Choroid plexus epithelial cell (primary cell): ENCODE measurements at regions not wholly inside any gene's neighbourhood (a gene's known extent, or its start where the extent isn't known, plus 50 kb on each side); places are given as distances from the start of the nearest gene placed in this dataset.

Experiments used
- DNase-seq: peaks from one replicate; pipeline ENCODE4 v3.0.0-alpha.2; 2010; ENCODE audit warnings: low read depth
- H3K4me3 ChIP-seq: 2 replicates; pipeline ENCODE4 v1.5.1; 2011; ENCODE audit warnings: low read depth, mild to moderate bottlenecking, control low read depth, low read length, moderate library complexity
- TF ChIP-seq, protein P1 (sequence below): conservative IDR thresholded peaks from 2 replicates; pipeline ENCODE4 v1.5.1; 2011; ENCODE audit warnings: low read depth, mild to moderate bottlenecking, control low read depth, inconsistent platforms, low read length, moderate library complexity

DNA sequence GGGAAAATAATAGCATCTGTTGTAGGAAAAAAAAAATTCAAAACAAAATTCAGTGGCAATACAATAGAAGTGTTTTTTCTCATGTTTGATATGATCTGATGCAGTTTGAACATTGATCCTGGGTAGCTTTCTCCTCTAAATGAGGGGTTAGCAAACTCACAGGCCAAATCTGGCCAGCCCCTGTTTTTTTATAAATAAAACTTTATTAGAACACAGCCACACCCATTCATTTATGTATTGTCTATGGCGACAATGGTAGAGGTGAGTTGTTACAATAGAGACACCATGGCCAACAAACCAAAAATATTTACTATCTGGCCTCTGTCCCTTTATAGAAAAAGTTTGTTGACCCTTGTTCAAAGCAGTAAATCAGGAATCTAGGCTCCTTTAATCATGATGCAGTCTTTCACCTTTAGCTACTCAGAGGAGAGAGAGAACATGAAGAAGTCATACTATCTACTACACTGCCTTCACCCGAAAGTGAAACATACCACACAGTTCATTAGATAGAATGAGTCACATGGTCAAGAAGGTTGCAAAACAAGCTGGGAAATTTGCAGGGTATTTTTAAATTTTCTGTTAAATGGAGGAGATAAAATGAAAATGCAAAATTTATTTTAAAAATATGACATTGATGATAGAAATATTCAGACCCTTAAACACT is 186.6 kb upstream of the MAOA start:
- no peak for DNase-seq
- no peak overlapping the region for H3K4me3 ChIP-seq
- TF ChIP-seq, protein P1, sequence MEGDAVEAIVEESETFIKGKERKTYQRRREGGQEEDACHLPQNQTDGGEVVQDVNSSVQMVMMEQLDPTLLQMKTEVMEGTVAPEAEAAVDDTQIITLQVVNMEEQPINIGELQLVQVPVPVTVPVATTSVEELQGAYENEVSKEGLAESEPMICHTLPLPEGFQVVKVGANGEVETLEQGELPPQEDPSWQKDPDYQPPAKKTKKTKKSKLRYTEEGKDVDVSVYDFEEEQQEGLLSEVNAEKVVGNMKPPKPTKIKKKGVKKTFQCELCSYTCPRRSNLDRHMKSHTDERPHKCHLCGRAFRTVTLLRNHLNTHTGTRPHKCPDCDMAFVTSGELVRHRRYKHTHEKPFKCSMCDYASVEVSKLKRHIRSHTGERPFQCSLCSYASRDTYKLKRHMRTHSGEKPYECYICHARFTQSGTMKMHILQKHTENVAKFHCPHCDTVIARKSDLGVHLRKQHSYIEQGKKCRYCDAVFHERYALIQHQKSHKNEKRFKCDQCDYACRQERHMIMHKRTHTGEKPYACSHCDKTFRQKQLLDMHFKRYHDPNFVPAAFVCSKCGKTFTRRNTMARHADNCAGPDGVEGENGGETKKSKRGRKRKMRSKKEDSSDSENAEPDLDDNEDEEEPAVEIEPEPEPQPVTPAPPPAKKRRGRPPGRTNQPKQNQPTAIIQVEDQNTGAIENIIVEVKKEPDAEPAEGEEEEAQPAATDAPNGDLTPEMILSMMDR: no peak

DNA sequence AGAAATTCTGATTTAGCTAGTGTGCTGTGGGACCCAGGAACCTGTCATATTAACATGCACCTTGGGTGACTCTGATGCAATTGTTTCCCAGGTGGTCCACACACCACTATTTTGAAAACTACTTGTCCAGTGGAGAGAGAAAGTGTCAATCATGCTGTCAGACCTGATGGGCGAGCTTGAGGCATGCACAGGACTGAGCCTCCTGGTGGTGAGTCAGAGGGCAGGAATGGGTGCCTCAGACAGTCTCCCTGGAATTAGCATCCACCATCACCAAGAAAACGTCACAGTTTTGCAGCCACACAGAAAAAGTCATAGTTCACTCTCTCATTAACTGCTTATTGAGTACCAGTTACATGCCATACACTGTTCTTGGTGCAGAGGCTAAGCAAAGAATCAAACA is 181.8 kb upstream of the MAOA start:
- no peak overlapping the region for H3K4me3 ChIP-seq
- no peak for DNase-seq
- TF ChIP-seq, protein P1: no peak

DNA sequence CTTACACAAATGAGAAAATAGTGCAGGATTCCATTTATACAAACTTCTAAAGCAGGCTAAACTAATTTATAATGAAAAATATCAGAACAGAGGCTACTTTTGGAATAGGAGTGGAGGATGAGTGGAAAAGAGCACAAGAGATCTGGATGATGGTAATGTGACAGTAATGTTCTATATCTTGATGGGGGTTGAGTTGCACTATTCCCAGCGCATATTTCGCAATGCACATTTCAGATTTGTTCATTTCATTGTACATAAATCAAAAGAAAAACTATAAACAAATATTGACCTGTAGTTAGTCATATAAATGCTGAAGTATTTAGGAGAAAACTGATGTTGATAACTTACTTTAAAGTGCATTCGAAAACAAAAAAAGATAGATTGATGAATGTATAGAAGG is 177.0 kb upstream of the MAOA start:
- no peak overlapping the region for H3K4me3 ChIP-seq
- no peak for DNase-seq
- TF ChIP-seq, protein P1: no peak

DNA sequence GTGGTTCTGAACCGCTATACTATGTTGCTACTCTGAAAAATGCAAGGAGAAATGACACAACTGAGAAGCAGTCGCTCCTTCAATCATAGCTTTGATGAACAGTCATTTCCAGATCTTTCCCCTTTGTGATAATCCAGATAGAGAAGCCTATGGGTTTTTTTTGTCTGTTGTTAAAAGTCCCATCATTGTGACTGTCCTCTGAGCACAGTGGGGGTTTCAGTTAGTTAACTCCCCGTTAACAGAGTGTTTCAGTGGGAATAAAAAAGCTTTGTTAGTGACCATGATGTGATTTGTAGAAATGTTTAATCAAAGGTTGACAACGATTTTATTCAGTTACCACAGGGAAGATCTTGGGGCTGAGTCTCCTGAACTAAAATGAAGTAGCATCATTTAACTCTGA is 176.2 kb upstream of the MAOA start:
- DNase-seq: no peak
- no peak overlapping the region for H3K4me3 ChIP-seq
- TF ChIP-seq, protein P1: no peak

DNA sequence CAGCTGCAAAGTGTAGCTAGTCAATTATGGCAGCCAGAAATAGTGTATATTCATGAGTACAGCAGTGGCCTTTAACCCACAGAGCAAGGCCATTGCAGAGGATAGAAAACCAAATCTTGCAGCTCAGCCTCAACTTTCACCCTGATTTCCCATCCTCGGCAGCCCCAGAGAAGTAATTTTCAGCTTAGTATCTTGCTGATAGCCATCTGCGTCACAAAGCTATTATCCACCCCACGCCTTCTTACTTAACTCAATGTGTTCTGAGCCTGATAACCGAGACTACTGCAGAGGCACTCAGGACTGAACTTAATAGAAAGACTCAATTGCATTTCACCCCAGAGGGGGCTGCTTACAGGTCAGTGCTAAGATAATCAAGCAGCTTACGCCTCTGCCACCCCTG is 174.5 kb upstream of the MAOA start:
- TF ChIP-seq, protein P1: no peak
- no peak overlapping the region for H3K4me3 ChIP-seq
- DNase-seq: no peak

DNA sequence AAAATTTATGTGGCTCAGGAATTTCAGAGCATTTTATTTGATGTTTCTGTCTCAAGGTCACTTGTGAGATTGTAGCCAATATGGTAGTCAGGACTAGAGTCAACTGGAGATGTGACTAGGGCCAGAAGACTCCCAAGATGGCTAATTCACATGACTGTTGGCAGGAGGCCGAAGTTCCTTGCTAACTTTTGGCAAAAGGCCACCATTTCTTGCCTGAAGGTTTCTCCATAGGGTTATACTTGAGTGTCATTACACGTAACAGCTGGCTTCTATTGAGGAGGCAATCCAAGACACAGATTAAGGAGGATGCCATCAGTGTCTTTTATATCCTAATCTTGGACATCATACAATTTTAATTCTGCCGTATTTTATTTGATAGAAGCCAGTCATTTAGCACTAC is 162.3 kb upstream of the MAOA start:
- TF ChIP-seq, protein P1: no peak
- no peak overlapping the region for H3K4me3 ChIP-seq
- DNase-seq: no peak

DNA sequence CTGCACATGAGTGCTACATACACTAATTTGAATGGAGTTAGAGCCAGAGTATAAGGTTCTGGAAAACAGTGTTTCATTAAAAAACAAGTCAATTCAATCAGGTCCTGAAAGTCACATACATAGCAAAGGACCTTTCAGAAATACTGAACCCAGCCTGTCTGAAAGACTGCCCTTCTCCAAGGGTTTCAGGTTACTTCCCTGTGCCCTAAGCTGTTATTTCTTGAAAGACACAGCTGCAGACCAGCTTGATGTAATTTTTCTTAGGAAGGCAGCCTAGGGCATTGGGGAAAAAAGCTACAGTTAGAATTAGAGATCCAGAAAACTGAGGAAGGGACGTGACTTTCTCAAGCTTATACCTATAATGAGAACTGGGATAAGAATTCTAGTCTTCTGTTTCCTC is 155.9 kb upstream of the MAOA start:
- TF ChIP-seq, protein P1: no peak
- no peak overlapping the region for H3K4me3 ChIP-seq
- no peak for DNase-seq
